DOHH2 (cell line): ENCODE measurements at regions not wholly inside any gene's neighbourhood (a gene's known extent, or its start where the extent isn't known, plus 50 kb on each side); places are given as distances from the start of the nearest gene placed in this dataset.

Experiments
- H3F3A ChIP-seq: fragments of 200-600 bp; sonication (generic), shearing (Covaris generic); 2 replicates; pipeline ENCODE4 v1.6.0; 2016; ENCODE audit warnings: antibody characterized with exemption, mild to moderate bottlenecking; ENCODE audit not compliant: control insufficient read depth, insufficient read depth
- H3K27ac ChIP-seq: fragments of 200-600 bp; sonication (generic); 2 replicates; pipeline ENCODE4 v1.5.1; 2014; ENCODE audit warnings: low read depth, mild to moderate bottlenecking, low read length, moderate library complexity
- H3K27me3 ChIP-seq: fragments of 200-600 bp; sonication (generic); 2 replicates; pipeline ENCODE4 v1.6.1; 2014; ENCODE audit warnings: mild to moderate bottlenecking, low read length, mixed read lengths; ENCODE audit not compliant: control insufficient read depth
- H3K36me3 ChIP-seq: fragments of 200-600 bp; sonication (generic); 2 replicates; pipeline ENCODE4 v1.6.1; 2014; ENCODE audit warnings: mild to moderate bottlenecking, low read length, moderate library complexity, mixed read lengths; ENCODE audit not compliant: control insufficient read depth
- H3K4me1 ChIP-seq: fragments of 200-600 bp; sonication (generic); 2 replicates; pipeline ENCODE4 v1.6.1; 2014; ENCODE audit warnings: mild to moderate bottlenecking, low read length, mixed read lengths; ENCODE audit not compliant: control insufficient read depth
- H3K4me2 ChIP-seq: fragments of 200-600 bp; sonication (generic); 2 replicates; pipeline ENCODE4 v1.6.0; 2014; ENCODE audit warnings: mild to moderate bottlenecking, low read length, moderate library complexity
- H3K4me3 ChIP-seq: fragments of 200-600 bp; sonication (generic); 2 replicates; pipeline ENCODE4 v1.5.1; 2014; ENCODE audit warnings: mild to moderate bottlenecking, low read length, mixed read lengths
- H3K79me2 ChIP-seq: fragments of 200-600 bp; sonication (generic); 2 replicates; pipeline ENCODE4 v1.6.1; 2014; ENCODE audit warnings: mild to moderate bottlenecking, low read length, mixed read lengths; ENCODE audit not compliant: control insufficient read depth
- H3K9me2 ChIP-seq: fragments of 200-600 bp; sonication (generic); replicated peaks from 2 replicates; pipeline ENCODE4 v1.6.1; 2014; ENCODE audit warnings: mild to moderate bottlenecking, low read length, mixed read lengths; ENCODE audit not compliant: control insufficient read depth
- H3K9me3 ChIP-seq: fragments of 200-600 bp; sonication (generic); 2 replicates; pipeline ENCODE4 v1.6.1; 2014; ENCODE audit warnings: antibody characterized with exemption, low read length, mixed read lengths; ENCODE audit not compliant: control insufficient read depth, insufficient read depth
- H4K20me1 ChIP-seq: fragments of 200-600 bp; sonication (generic); 2 replicates; pipeline ENCODE4 v1.6.0; 2014; ENCODE audit warnings: low read depth, mild to moderate bottlenecking, antibody characterized with exemption, low read length, moderate library complexity; ENCODE audit not compliant: control insufficient read depth, insufficient read depth
- CTCF ChIP-seq: fragments of 200-600 bp; sonication (generic); IDR thresholded peaks from one replicate; pipeline ENCODE4 v1.5.1; 2014; ENCODE audit warnings: antibody characterized with exemption, mild to moderate bottlenecking, low read depth, low read length; ENCODE audit not compliant: poor library complexity, severe bottlenecking
- EZH2phosphoT487 ChIP-seq: fragments of 200-600 bp; sonication (generic); IDR thresholded peaks from 2 replicates; pipeline ENCODE4 v1.6.1; 2017; ENCODE audit warnings: borderline replicate concordance, mild to moderate bottlenecking, antibody characterized with exemption, low read length, moderate library complexity, mixed read lengths

GRCh38 chr10:130492266-130492934, 356.2 kb downstream of the GLRX3 start:
- Histone ChIP-seq H3K4me2 (no peak overlapping the region), H3K9me2 (no peaks in the 10 kb centered on the region), H3F3A (no peaks in the 10 kb centered on the region), H3K4me1 (no peaks in the 10 kb centered on the region), H4K20me1 (no peaks in the 10 kb centered on the region), H3K4me3 (no peak overlapping the region), H3K27ac (no peak overlapping the region), H3K79me2 (no peaks in the 10 kb centered on the region), H3K36me3 (no peaks in the 10 kb centered on the region), H3K9me3 (peaks cover 5% of the 10 kb centered on the region; the same call in 1 of the 2 replicates), H3K27me3 (no peaks in the 10 kb centered on the region)
- TF ChIP-seq CTCF (no peak), EZH2phosphoT487 (no peak)

- no peaks in the 10 kb centered on the region for H3K36me3 ChIP-seq
- H3K9me2 ChIP-seq = no peaks in the 10 kb centered on the region
- H3K9me3 ChIP-seq = peaks cover 5% of the 10 kb centered on the region; the same call in 1 of the 2 replicates
- no peak overlapping the region for H3K4me3 ChIP-seq
- H4K20me1 ChIP-seq = no peaks in the 10 kb centered on the region
- no peaks in the 10 kb centered on the region for H3F3A ChIP-seq
- TF ChIP-seq CTCF = no peak
- no peak for TF ChIP-seq EZH2phosphoT487
- no peaks in the 10 kb centered on the region for H3K4me1 ChIP-seq
- no peaks in the 10 kb centered on the region for H3K79me2 ChIP-seq
- H3K27me3 ChIP-seq = no peaks in the 10 kb centered on the region
- H3K27ac ChIP-seq = no peak overlapping the region
- no peak overlapping the region for H3K4me2 ChIP-seq
Observed at GRCh38 chr10:130493021-130493420, 356.8 kb downstream of the GLRX3 start.

GRCh38 chr10:130493446-130494145, 357.4 kb downstream of the GLRX3 start:
- no peak overlapping the region for H3K4me2 ChIP-seq
- H4K20me1 ChIP-seq = no peaks in the 10 kb centered on the region
- peaks cover 5% of the 10 kb centered on the region; the same call in 1 of the 2 replicates for H3K9me3 ChIP-seq
- no peak overlapping the region for H3K4me3 ChIP-seq
- no peaks in the 10 kb centered on the region for H3K9me2 ChIP-seq
- H3F3A ChIP-seq = no peaks in the 10 kb centered on the region
- no peaks in the 10 kb centered on the region for H3K79me2 ChIP-seq
- H3K36me3 ChIP-seq = no peaks in the 10 kb centered on the region
- TF ChIP-seq EZH2phosphoT487 (no peak), CTCF (no peak)
- H3K27me3 ChIP-seq = no peaks in the 10 kb centered on the region
- H3K27ac ChIP-seq = no peak overlapping the region
- no peaks in the 10 kb centered on the region for H3K4me1 ChIP-seq
